Stimulated activated naive CD8-positive, alpha-beta T cell treated with anti-CD3 and anti-CD28 coated beads, Interleukin-15, amount 100 ng/mL, for 72 hours (primary cell): ENCODE measurements at regions not wholly inside any gene's neighbourhood (a gene's known extent, or its start where the extent isn't known, plus 50 kb on each side); places are given as distances from the start of the nearest gene placed in this dataset.
A peak's percentile ranks its signal among the peaks of the same experiment; 100 is the strongest.

ENCODE experiments used
- ATAC-seq: fragments of 150-1000 bp; cut with Tn5 transposase; 2 replicates; pipeline ENCODE4 v1.10.0; 2021; ENCODE audit warnings: mild to moderate bottlenecking, moderate library complexity
- DNase-seq, 2 donors: peaks; one replicate each; pipeline ENCODE4 v3.0.0; 2021 to 2022
- H3K27ac Mint-ChIP-seq, 2 donors: one replicate each; pipeline ENCODE4 v1.8.0; 2022; ENCODE audit warnings: mild to moderate bottlenecking in 2 of 2, mixed read lengths in 2 of 2, moderate library complexity in 2 of 2
- H3K27me3 Mint-ChIP-seq: one replicate; pipeline ENCODE4 v1.8.0; 2022; ENCODE audit warnings: mixed read lengths
- H3K4me1 Mint-ChIP-seq: one replicate; pipeline ENCODE4 v1.8.0; 2022; ENCODE audit warnings: mild to moderate bottlenecking, mixed read lengths
- H3K4me3 Mint-ChIP-seq, 2 donors: one replicate each; pipeline ENCODE4 v1.8.0; 2022; ENCODE audit warnings: mild to moderate bottlenecking in 2 of 2, mixed read lengths in 2 of 2, moderate library complexity in 1 of 2
- H3K9me3 Mint-ChIP-seq, 2 donors: one replicate each; pipeline ENCODE4 v1.8.0; 2022; ENCODE audit warnings: mixed read lengths in 2 of 2

DNA sequence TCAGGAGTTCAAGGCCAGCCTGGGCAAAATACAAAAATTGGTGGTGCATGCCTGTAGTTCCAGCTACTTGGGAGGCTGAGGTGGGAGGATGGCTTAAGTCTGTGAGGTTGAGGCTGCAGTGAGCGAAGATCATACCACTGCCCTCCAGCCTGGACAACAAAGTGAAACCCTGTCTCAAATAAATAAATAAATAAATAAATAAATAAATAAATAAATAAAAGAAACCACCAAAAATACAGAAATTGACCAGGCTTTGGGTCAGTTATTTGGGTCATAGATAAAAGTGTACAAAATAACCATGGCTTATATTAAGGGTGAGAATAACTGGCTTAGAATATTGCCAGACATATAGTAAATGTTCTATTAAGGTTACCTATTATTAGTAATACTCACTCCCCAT, 129.2 kb downstream of the NEUROD6 start:
- H3K4me1 Mint-ChIP-seq, result no peaks in the 10 kb centered on the region
- H3K27me3 Mint-ChIP-seq, result no peaks in the 10 kb centered on the region
- ATAC-seq, result no peak
- no peak overlapping the region for H3K27ac Mint-ChIP-seq
- no peak for DNase-seq
- H3K9me3 Mint-ChIP-seq, result peaks cover 0 to 5% of the 10 kb centered on the region in 2 donors
- no peak overlapping the region for H3K4me3 Mint-ChIP-seq

- no peaks in the 10 kb centered on the region for H3K4me1 Mint-ChIP-seq
- ATAC-seq, result no peak
- H3K27me3 Mint-ChIP-seq, result no peaks in the 10 kb centered on the region
These were observed 136.5 kb downstream of the NEUROD6 start for GRCh38 chr7:31204071-31204470.

DNA sequence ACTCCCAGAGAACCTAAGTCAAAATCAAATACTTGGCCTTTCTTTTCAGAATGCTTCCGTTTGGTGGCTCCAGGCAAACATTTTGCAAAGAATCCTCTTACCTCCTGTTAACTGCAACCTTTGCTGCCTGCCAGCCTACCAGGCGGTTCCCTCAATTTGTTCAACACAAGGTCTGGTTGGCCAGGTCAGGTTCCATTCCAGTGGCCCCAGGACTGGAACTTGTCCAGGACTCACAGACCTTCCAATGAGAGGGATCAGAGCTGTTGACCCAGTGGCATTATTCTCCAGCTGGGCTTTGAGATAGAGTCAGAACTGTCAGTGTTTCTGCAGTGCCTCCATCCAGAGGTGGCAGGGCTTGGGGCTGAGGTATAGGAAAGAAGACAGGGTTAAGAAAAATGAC, 137.0 kb downstream of the NEUROD6 start:
- no peak for DNase-seq
- H3K4me1 Mint-ChIP-seq, result no peaks in the 10 kb centered on the region
- no peaks in the 10 kb centered on the region for H3K27me3 Mint-ChIP-seq
- ATAC-seq, result no peak
- no peak overlapping the region for H3K4me3 Mint-ChIP-seq
- peaks cover 0 to 7% of the 10 kb centered on the region in 2 donors for H3K9me3 Mint-ChIP-seq
- H3K27ac Mint-ChIP-seq, result peak overlapping the region in 1 of 2 donors; percentile 3

More at GRCh38 chr7:31204071-31204470, 136.5 kb downstream of the NEUROD6 start:
- H3K4me3 Mint-ChIP-seq, result no peak overlapping the region
- peaks cover 3 to 7% of the 10 kb centered on the region in 2 donors for H3K9me3 Mint-ChIP-seq
- no peak for DNase-seq
- H3K27ac Mint-ChIP-seq, result no peak overlapping the region

DNA sequence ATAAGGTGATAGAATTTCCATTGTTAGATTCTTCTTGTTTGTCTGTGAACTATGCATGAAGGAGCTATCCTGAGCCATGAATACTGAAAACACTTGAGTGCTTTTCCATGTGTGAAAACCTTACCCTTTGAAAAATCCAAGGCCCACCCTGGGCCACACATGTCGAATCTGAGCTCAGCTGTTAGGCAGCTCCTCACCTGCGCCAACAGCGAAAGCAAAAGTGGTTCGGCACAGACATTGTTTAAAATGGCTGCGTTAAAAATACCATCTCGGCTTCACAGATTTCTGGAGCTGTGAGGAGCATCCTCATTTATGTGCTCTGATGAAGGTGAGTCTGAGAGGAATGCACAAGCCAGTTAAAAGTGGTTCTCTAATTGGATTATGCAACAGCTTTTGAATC, 137.7 kb downstream of the NEUROD6 start:
- Mint-ChIP-seq H3K4me1 (no peaks in the 10 kb centered on the region), H3K4me3 (no peak overlapping the region), H3K27me3 (no peaks in the 10 kb centered on the region), H3K27ac (no peak overlapping the region), H3K9me3 (peaks cover 0 to 7% of the 10 kb centered on the region in 2 donors)
- no peak for DNase-seq
- no peak for ATAC-seq

- no peak overlapping the region for H3K4me3 Mint-ChIP-seq
- H3K4me1 Mint-ChIP-seq, result no peaks in the 10 kb centered on the region
- peaks cover 24% of the 10 kb centered on the region for H3K27me3 Mint-ChIP-seq
- DNase-seq (peak in 1 of 2 donors; percentile 5), ATAC-seq (peak; percentile 65)
- no peaks in the 10 kb centered on the region for H3K9me3 Mint-ChIP-seq
- H3K27ac Mint-ChIP-seq, result no peak overlapping the region
These were observed 140.9 kb downstream of the ADCYAP1R1 start for GRCh38 chr7:31192986-31193385.

GRCh38 chr7:31190906-31191305, 138.8 kb downstream of the ADCYAP1R1 start:
- DNase-seq (no peak), ATAC-seq (no peak)
- Mint-ChIP-seq H3K27me3 (peaks cover 24% of the 10 kb centered on the region), H3K4me1 (no peaks in the 10 kb centered on the region), H3K27ac (no peak overlapping the region), H3K9me3 (no peaks in the 10 kb centered on the region), H3K4me3 (no peak overlapping the region)

DNA sequence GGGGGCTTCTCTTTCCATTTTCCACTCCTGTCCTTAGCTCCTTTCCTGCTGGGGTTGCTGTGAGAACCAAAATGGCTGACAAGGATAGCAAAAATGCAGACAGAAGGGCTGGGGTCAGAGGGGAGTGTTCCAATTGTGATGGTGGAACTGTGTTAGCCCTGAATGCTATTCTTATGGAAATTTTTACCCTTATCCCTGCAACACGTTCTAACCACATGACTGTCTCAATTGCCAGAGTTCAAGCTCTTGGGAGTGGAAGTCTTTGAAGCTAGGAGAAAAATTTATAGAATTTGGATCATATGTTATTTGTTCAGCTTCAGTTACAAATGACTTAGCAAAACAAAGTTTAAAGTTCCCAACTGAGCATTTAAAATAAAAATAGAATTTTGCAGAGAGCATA, 134.1 kb downstream of the ADCYAP1R1 start:
- H3K27me3 Mint-ChIP-seq, result peaks cover 24% of the 10 kb centered on the region
- H3K4me3 Mint-ChIP-seq, result no peak overlapping the region
- H3K27ac Mint-ChIP-seq, result no peak overlapping the region
- H3K4me1 Mint-ChIP-seq, result no peaks in the 10 kb centered on the region
- ATAC-seq (no peak), DNase-seq (no peak)
- H3K9me3 Mint-ChIP-seq, result peaks cover 0 to 7% of the 10 kb centered on the region in 2 donors

GRCh38 chr7:31175672-31176071, 123.6 kb downstream of the ADCYAP1R1 start:
- ATAC-seq (no peak), DNase-seq (no peak)
- Mint-ChIP-seq H3K9me3 (no peaks in the 10 kb centered on the region), H3K4me3 (no peak overlapping the region), H3K27me3 (peaks cover 1% of the 10 kb centered on the region), H3K27ac (no peak overlapping the region), H3K4me1 (no peaks in the 10 kb centered on the region)

GRCh38 chr7:31171984-31172383, 119.9 kb downstream of the ADCYAP1R1 start:
- no peaks in the 10 kb centered on the region for H3K4me1 Mint-ChIP-seq
- H3K4me3 Mint-ChIP-seq, result no peak overlapping the region
- H3K27me3 Mint-ChIP-seq, result peaks cover 11% of the 10 kb centered on the region
- H3K27ac Mint-ChIP-seq, result no peak overlapping the region
- ATAC-seq, result no peak
- H3K9me3 Mint-ChIP-seq, result no peaks in the 10 kb centered on the region
- DNase-seq, result no peak

GRCh38 chr7:31171216-31171785, 119.2 kb downstream of the ADCYAP1R1 start:
- Mint-ChIP-seq H3K27me3 (peaks cover 11% of the 10 kb centered on the region), H3K9me3 (no peaks in the 10 kb centered on the region), H3K27ac (no peak overlapping the region), H3K4me1 (no peaks in the 10 kb centered on the region), H3K4me3 (no peak overlapping the region)
- ATAC-seq (no peak), DNase-seq (no peak)
